NB4 (cell line): ENCODE measurements at regions not wholly inside any gene's neighbourhood (a gene's known extent, or its start where the extent isn't known, plus 50 kb on each side); places are given as distances from the start of the nearest gene placed in this dataset.

Source experiments
- TF ChIP-seq, protein P1 (sequence below): IDR thresholded peaks from 2 replicates; pipeline ENCODE4 v1.6.1; 2011; ENCODE audit warnings: low read depth, low read length
- TF ChIP-seq, protein P2 (sequence below): IDR thresholded peaks from one replicate; pipeline ENCODE4 v1.5.1; 2012; ENCODE audit warnings: low read depth, low read length

DNA sequence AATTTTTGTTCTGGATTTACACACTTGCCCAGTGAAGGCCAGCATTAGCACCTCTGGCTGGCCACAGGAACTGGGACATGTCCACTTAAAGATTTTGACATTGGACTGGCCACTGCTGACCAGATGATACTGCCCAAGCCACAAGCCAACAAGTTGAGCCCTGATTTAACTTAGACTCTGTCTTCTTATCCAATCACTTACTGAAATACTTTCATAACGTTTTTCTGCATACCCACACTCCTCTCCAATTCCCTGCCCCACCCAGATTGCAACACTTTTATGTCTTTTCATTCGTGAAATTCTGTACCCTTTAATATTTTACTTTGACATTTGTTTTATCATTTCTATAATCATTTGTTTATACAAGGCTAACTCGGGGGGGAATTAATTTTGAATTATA lies 170.3 kb upstream of the TAB2 start:
- TF ChIP-seq, protein P1, sequence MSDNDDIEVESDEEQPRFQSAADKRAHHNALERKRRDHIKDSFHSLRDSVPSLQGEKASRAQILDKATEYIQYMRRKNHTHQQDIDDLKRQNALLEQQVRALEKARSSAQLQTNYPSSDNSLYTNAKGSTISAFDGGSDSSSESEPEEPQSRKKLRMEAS: no peak
- TF ChIP-seq, protein P2, sequence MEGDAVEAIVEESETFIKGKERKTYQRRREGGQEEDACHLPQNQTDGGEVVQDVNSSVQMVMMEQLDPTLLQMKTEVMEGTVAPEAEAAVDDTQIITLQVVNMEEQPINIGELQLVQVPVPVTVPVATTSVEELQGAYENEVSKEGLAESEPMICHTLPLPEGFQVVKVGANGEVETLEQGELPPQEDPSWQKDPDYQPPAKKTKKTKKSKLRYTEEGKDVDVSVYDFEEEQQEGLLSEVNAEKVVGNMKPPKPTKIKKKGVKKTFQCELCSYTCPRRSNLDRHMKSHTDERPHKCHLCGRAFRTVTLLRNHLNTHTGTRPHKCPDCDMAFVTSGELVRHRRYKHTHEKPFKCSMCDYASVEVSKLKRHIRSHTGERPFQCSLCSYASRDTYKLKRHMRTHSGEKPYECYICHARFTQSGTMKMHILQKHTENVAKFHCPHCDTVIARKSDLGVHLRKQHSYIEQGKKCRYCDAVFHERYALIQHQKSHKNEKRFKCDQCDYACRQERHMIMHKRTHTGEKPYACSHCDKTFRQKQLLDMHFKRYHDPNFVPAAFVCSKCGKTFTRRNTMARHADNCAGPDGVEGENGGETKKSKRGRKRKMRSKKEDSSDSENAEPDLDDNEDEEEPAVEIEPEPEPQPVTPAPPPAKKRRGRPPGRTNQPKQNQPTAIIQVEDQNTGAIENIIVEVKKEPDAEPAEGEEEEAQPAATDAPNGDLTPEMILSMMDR: no peak
